AG04450 (cell line): ENCODE measurements at regions not wholly inside any gene's neighbourhood (a gene's known extent, or its start where the extent isn't known, plus 50 kb on each side); places are given as distances from the start of the nearest gene placed in this dataset.

ENCODE experiments used
- CTCF ChIA-PET: fragments of 300-600, 350-600 bp; formaldehyde crosslinking; extraction: SDS; loops from one replicate; lab custom pipeline; 2022; ENCODE audit warnings: antibody characterized with exemption, inconsistent platforms; lab: Charles Lee
- POLR2A ChIA-PET: fragments of 350-600 bp; formaldehyde crosslinking; extraction: SDS; loops from one replicate; lab custom pipeline; 2021; ENCODE audit warnings: antibody characterized with exemption, inconsistent platforms; lab: Yijun Ruan, JAX
- DNase-seq: peaks from one replicate; pipeline ENCODE4 v3.0.0-alpha.2; 2011; ENCODE audit warnings: low read depth, low spot score
- H3K27ac ChIP-seq: one replicate; pipeline ENCODE4 v1.5.1; 2012; ENCODE audit warnings: low read depth, low read length, control low read depth
- H3K27me3 ChIP-seq: one replicate; pipeline ENCODE4 v1.6.0; 2012; ENCODE audit warnings: low read length; ENCODE audit not compliant: control insufficient read depth, insufficient read depth
- H3K4me3 ChIP-seq: 2 replicates; pipeline ENCODE4 v1.5.1; 2011; ENCODE audit warnings: mild to moderate bottlenecking, low read depth, low read length, control low read depth
- H3K9me3 ChIP-seq: 2 replicates; pipeline ENCODE4 v1.5.1; 2012; ENCODE audit warnings: low read length; ENCODE audit not compliant: control insufficient read depth, insufficient read depth
- TF ChIP-seq, protein P1 (sequence below): IDR thresholded peaks from 2 replicates; pipeline ENCODE4 v1.5.1; 2011; ENCODE audit warnings: low read depth, low read length, control low read depth, inconsistent platforms

DNA sequence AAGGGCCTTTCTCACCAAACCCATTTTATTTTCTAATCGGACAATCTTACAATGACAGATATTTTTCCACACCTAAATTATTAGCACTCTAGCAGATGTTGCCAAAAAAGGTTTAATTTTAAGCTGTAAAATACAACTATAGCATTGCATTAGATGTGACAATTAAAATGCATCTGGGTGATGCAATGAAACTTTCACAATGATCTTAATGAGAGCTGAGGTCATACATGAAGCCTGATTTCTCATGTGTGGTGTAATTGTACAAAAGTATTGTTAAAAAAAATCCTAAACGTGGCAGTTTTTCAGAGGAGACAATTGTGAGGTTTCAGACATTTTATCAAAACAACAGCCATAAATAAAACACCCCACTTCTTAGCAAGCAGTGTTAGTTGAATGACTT, 606.0 kb downstream of the HDGFL1 start:
- POLR2A ChIA-PET, result interaction anchor here (1.1 kb wide), 1 partner anchor 562 kb away, joined by 3 read pairs; no protein-coding TSS in a partner anchor
- Histone ChIP-seq H3K4me3 (no peak overlapping the region), H3K27ac (peak overlapping the region; percentile 63), H3K27me3 (no peaks in the 10 kb centered on the region), H3K9me3 (no peaks in the 10 kb centered on the region)
- DNase-seq, result no peak
- TF ChIP-seq, protein P1, sequence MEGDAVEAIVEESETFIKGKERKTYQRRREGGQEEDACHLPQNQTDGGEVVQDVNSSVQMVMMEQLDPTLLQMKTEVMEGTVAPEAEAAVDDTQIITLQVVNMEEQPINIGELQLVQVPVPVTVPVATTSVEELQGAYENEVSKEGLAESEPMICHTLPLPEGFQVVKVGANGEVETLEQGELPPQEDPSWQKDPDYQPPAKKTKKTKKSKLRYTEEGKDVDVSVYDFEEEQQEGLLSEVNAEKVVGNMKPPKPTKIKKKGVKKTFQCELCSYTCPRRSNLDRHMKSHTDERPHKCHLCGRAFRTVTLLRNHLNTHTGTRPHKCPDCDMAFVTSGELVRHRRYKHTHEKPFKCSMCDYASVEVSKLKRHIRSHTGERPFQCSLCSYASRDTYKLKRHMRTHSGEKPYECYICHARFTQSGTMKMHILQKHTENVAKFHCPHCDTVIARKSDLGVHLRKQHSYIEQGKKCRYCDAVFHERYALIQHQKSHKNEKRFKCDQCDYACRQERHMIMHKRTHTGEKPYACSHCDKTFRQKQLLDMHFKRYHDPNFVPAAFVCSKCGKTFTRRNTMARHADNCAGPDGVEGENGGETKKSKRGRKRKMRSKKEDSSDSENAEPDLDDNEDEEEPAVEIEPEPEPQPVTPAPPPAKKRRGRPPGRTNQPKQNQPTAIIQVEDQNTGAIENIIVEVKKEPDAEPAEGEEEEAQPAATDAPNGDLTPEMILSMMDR, result no peak
- CTCF ChIA-PET, result interaction anchor here (0.6 to 0.8 kb wide), 2 partner anchors 171 to 425 kb away, joined by 3 read pairs; no protein-coding TSS in a partner anchor

DNA sequence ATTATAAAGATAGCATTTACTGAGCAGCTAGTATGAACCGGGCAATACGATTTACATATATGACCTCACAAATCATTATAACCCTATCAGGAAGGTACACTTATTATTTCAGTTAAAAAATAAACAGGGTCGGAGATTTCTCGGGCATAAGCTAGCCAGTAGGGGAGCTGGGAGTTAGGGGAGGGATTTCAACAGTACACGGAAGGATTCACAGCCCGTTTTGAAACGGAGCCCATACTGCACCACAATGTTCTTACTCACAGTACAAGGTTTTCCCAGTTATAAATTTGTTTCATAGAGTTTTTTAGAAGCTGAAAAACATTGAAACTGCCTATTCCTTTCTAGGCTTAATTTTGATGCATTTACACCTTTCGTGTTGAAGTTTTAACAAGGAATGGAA, 607.1 kb downstream of the HDGFL1 start:
- TF ChIP-seq, protein P1, result no peak
- ChIA-PET CTCF (no interaction called here), POLR2A (interaction anchor here (0.7 kb wide), 1 partner anchor 1309 kb away, joined by 4 read pairs; no protein-coding TSS in a partner anchor)
- H3K27me3 ChIP-seq, result no peaks in the 10 kb centered on the region
- H3K4me3 ChIP-seq, result no peak overlapping the region
- no peak for DNase-seq
- H3K27ac ChIP-seq, result no peak overlapping the region
- no peaks in the 10 kb centered on the region for H3K9me3 ChIP-seq

DNA sequence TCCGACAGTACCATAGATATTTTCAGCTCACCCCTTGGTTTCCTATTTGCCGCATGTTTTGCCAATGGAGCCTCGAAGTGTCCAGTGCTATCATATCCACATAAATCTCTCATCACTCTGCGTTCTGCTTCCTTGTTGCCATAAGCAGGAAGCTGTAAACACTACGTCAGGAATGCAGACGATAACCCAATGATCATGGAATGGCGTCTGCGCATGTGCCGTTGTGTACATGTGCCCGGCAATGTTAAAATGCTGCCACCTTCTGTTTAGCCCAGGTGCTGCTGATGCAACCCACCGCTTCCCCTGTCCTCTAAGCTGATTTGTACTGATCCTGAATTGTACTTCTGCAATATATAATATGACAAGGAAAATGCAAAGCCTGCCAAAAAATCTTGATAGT, 607.5 kb downstream of the HDGFL1 start:
- H3K4me3 ChIP-seq, result no peak overlapping the region
- H3K27me3 ChIP-seq, result no peaks in the 10 kb centered on the region
- POLR2A ChIA-PET, result interaction anchor here (0.7 kb wide), 1 partner anchor 1309 kb away, joined by 4 read pairs; no protein-coding TSS in a partner anchor
- no peaks in the 10 kb centered on the region for H3K9me3 ChIP-seq
- CTCF ChIA-PET, result interaction anchor here (0.6 kb wide), 1 partner anchor 309 kb away, joined by 3 read pairs; no protein-coding TSS in a partner anchor
- TF ChIP-seq, protein P1, result no peak
- no peak overlapping the region for H3K27ac ChIP-seq
- no peak for DNase-seq

DNA sequence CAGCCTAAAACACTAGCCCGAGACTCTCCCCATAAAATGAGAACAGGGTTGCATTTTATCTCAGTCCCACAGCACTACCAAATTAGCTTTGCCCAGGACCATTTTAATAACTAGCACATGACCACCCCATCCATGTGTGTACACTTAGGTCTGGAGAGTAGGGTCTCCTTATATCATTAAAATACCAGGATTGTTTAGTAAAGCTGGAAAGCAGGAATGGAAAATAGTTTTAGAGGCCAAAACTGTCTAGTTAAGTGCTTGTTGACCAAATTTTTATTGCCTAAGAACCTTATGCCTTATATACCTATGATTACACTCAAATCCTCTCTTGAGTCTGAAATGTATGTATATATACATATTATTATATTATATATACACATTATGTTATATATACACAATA, 608.4 kb downstream of the HDGFL1 start:
- Histone ChIP-seq H3K9me3 (no peaks in the 10 kb centered on the region), H3K27me3 (no peaks in the 10 kb centered on the region), H3K4me3 (no peak overlapping the region), H3K27ac (no peak overlapping the region)
- ChIA-PET POLR2A (no interaction called here), CTCF (interaction anchor here (0.5 kb wide), 1 partner anchor 320 kb away, joined by 3 read pairs; no protein-coding TSS in a partner anchor)
- TF ChIP-seq, protein P1, result no peak
- DNase-seq, result no peak

DNA sequence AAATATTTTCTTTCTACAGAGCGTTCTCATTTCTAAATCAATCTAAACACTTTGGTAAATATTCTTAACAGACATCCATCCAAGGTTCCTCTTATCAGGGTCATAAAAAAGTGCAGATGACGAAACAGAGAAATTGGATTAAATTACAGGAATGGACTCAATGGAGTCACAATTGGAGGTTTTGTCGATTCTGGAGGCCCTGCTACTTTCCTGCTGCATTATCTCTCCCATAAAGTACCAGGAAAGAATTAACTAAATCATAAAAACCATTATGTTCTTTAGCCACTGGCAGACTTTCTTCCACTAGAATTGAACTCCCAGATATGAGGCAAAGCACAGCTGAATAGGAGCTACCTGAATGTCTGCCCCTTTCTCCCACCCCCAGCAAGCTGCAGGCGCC, 610.6 kb downstream of the HDGFL1 start:
- ChIA-PET CTCF (no interaction called here), POLR2A (no interaction called here)
- H3K9me3 ChIP-seq, result no peaks in the 10 kb centered on the region
- H3K27me3 ChIP-seq, result no peaks in the 10 kb centered on the region
- no peak overlapping the region for H3K4me3 ChIP-seq
- TF ChIP-seq, protein P1, result no peak
- H3K27ac ChIP-seq, result no peak overlapping the region
- no peak for DNase-seq
